Mesothelial cell of epicardium (in vitro differentiated cells): ENCODE measurements at regions not wholly inside any gene's neighbourhood (a gene's known extent, or its start where the extent isn't known, plus 50 kb on each side); places are given as distances from the start of the nearest gene placed in this dataset.

Experiments
- DNase-seq, 2 experiments: peaks; one replicate each; pipeline ENCODE4 v3.0.0; 2021; ENCODE audit warnings: low spot score in 2 of 2; ENCODE audit not compliant: unreplicated experiment in 2 of 2
- H3K27ac Mint-ChIP-seq: 2 replicates; pipeline ENCODE4 v1.8.0; 2021; ENCODE audit warnings: mixed read lengths
- H3K27me3 Mint-ChIP-seq: 2 replicates; pipeline ENCODE4 v1.8.0; 2021; ENCODE audit warnings: low read depth, mixed read lengths
- H3K36me3 Mint-ChIP-seq: 2 replicates; pipeline ENCODE4 v1.8.0; 2021; ENCODE audit warnings: mixed read lengths
- H3K4me1 Mint-ChIP-seq: 2 replicates; pipeline ENCODE4 v1.8.0; 2021; ENCODE audit warnings: mixed read lengths
- H3K4me3 Mint-ChIP-seq: 2 replicates; pipeline ENCODE4 v1.8.0; 2021; ENCODE audit warnings: mild to moderate bottlenecking, moderate library complexity, mixed read lengths
- H3K9me3 Mint-ChIP-seq: 2 replicates; pipeline ENCODE4 v1.8.0; 2021; ENCODE audit warnings: mixed read lengths
- TF ChIP-seq, protein P1 (sequence below): fragments of 200-600 bp; sonication (generic); IDR thresholded peaks from one replicate; pipeline ENCODE4 v1.5.0; 2021; ENCODE audit warnings: antibody characterized with exemption; ENCODE audit not compliant: unreplicated experiment

DNA sequence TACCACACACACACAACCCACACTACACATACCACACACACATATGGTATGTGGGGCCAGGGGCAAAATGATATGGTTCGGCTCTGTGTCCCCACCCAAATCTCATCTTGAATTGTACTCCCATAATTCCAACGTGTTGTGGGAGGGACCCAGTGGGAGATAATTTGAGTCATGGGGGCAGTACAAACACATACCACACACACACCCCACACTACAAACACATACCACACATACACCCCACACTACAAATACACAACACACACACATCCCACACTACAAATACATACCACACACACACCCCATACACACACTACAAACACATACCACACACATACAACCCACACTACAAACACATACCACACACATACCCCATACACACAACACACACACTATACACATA is 117.8 kb downstream of the TTC32 start:
- no peak overlapping the region for H3K4me3 Mint-ChIP-seq
- H3K4me1 Mint-ChIP-seq = peaks cover 5% of the 10 kb centered on the region
- H3K36me3 Mint-ChIP-seq = no peaks in the 10 kb centered on the region

GRCh38 chr2:19776941-19777514 is 124.8 kb downstream of the TTC32 start:
- no peak overlapping the region for H3K27ac Mint-ChIP-seq
- peaks cover 10% of the 10 kb centered on the region for H3K27me3 Mint-ChIP-seq
- peaks cover 10% of the 10 kb centered on the region for H3K4me1 Mint-ChIP-seq
- H3K9me3 Mint-ChIP-seq = no peaks in the 10 kb centered on the region
- no peak for DNase-seq
- H3K36me3 Mint-ChIP-seq = no peaks in the 10 kb centered on the region
- TF ChIP-seq, protein P1, sequence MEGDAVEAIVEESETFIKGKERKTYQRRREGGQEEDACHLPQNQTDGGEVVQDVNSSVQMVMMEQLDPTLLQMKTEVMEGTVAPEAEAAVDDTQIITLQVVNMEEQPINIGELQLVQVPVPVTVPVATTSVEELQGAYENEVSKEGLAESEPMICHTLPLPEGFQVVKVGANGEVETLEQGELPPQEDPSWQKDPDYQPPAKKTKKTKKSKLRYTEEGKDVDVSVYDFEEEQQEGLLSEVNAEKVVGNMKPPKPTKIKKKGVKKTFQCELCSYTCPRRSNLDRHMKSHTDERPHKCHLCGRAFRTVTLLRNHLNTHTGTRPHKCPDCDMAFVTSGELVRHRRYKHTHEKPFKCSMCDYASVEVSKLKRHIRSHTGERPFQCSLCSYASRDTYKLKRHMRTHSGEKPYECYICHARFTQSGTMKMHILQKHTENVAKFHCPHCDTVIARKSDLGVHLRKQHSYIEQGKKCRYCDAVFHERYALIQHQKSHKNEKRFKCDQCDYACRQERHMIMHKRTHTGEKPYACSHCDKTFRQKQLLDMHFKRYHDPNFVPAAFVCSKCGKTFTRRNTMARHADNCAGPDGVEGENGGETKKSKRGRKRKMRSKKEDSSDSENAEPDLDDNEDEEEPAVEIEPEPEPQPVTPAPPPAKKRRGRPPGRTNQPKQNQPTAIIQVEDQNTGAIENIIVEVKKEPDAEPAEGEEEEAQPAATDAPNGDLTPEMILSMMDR = no peak
- no peak overlapping the region for H3K4me3 Mint-ChIP-seq

More for the DNA sequence above, 117.8 kb downstream of the TTC32 start:
- TF ChIP-seq, protein P1 = no peak
- Mint-ChIP-seq H3K9me3 (no peaks in the 10 kb centered on the region), H3K27me3 (peaks cover 9% of the 10 kb centered on the region), H3K27ac (no peak overlapping the region)
- no peak for DNase-seq

- Mint-ChIP-seq H3K4me3 (no peak overlapping the region), H3K27me3 (peaks cover 8% of the 10 kb centered on the region), H3K27ac (no peak overlapping the region), H3K9me3 (no peaks in the 10 kb centered on the region), H3K4me1 (peaks cover 10% of the 10 kb centered on the region), H3K36me3 (no peaks in the 10 kb centered on the region)
- DNase-seq = no peak
- TF ChIP-seq, protein P1 = no peak
These were observed 125.9 kb downstream of the TTC32 start for GRCh38 chr2:19775838-19776237.

GRCh38 chr2:19775315-19775714 is 126.5 kb downstream of the TTC32 start:
- Mint-ChIP-seq H3K27me3 (peaks cover 8% of the 10 kb centered on the region), H3K27ac (no peak overlapping the region), H3K4me1 (peaks cover 10% of the 10 kb centered on the region)

GRCh38 chr2:19774805-19775176 is 127.0 kb downstream of the TTC32 start:
- no peak overlapping the region for H3K4me3 Mint-ChIP-seq
- H3K27ac Mint-ChIP-seq = peak overlapping the region; percentile 54
- H3K9me3 Mint-ChIP-seq = no peaks in the 10 kb centered on the region
- TF ChIP-seq, protein P1 = no peak
- no peak for DNase-seq
- peaks cover 8% of the 10 kb centered on the region for H3K27me3 Mint-ChIP-seq
- no peaks in the 10 kb centered on the region for H3K36me3 Mint-ChIP-seq
- H3K4me1 Mint-ChIP-seq = peaks cover 10% of the 10 kb centered on the region

More at GRCh38 chr2:19775315-19775714, 126.5 kb downstream of the TTC32 start:
- no peaks in the 10 kb centered on the region for H3K9me3 Mint-ChIP-seq
- TF ChIP-seq, protein P1 = no peak
- H3K36me3 Mint-ChIP-seq = no peaks in the 10 kb centered on the region
- no peak for DNase-seq
- no peak overlapping the region for H3K4me3 Mint-ChIP-seq

DNA sequence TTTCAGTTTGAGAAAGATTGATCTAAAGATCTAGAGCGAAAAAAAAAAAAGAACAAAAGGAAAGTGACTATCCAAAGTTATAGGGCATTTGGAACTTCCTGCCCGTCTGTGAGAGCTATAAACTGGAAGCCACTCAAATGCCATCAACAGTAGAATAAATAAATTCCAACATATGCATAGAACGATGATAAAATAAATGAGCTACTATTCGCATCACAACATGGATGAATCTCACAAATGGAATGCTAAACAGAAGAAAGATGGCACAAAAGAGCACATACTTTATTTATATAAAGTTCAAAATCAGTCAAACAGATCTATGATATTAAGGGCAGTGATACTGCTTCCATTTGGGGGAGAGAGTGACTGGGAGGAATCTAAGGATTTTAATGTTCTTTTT is 128.8 kb downstream of the TTC32 start:
- DNase-seq = no peak
- Mint-ChIP-seq H3K4me3 (no peak overlapping the region), H3K9me3 (no peaks in the 10 kb centered on the region), H3K27me3 (no peaks in the 10 kb centered on the region), H3K4me1 (peaks cover 10% of the 10 kb centered on the region), H3K27ac (no peak overlapping the region), H3K36me3 (no peaks in the 10 kb centered on the region)
- TF ChIP-seq, protein P1 = no peak
